Panc1 (cell line): ENCODE measurements at regions not wholly inside any gene's neighbourhood (a gene's known extent, or its start where the extent isn't known, plus 50 kb on each side); places are given as distances from the start of the nearest gene placed in this dataset.

Experiments used
- ATAC-seq: fragments of 200-7000 bp; cut with Tn5 transposase; 2 replicates; pipeline ENCODE4 v1.9.1; 2020; ENCODE audit warnings: mild to moderate bottlenecking, moderate library complexity
- BruUV-seq: library from RNA; stranded (reverse); fragments of 400-500 nt; replicated peaks from 2 replicates; lab custom pipeline; 2021; lab: Mats Ljungman, UMichigan
- CTCF ChIA-PET: fragments of 300-600 bp; sonication (Branson Sonifier 250); formaldehyde crosslinking; loops from one replicate; lab custom pipeline; 2022; ENCODE audit warnings: antibody characterized with exemption; lab: Charles Lee
- POLR2A ChIA-PET: fragments of 300-600 bp; sonication (Branson Sonifier 250); formaldehyde crosslinking; loops from one replicate; lab custom pipeline; 2022; ENCODE audit warnings: antibody characterized with exemption; lab: Charles Lee
- DNase-seq: peaks from one replicate; pipeline ENCODE4 v3.0.0-alpha.2; 2010; ENCODE audit warnings: low read depth, low spot score
- H3K27ac ChIP-seq: 2 replicates; pipeline ENCODE4 v1.5.1; 2011; ENCODE audit warnings: mild to moderate bottlenecking, low read length, inconsistent platforms
- H3K27me3 ChIP-seq: fragments of 200-500 bp; sonication (Bioruptor generic); 2 replicates; pipeline ENCODE4 v1.6.0; 2014; ENCODE audit warnings: low read length, inconsistent platforms; ENCODE audit not compliant: control insufficient read depth, insufficient read depth
- H3K36me3 ChIP-seq: fragments of 200-500 bp; sonication (Bioruptor generic); 2 replicates; pipeline ENCODE4 v1.5.1; 2014; ENCODE audit warnings: inconsistent platforms, mild to moderate bottlenecking, low read length, moderate library complexity; ENCODE audit not compliant: control insufficient read depth, insufficient read depth
- H3K4me1 ChIP-seq: 2 replicates; pipeline ENCODE4 v1.5.1; 2011; ENCODE audit warnings: inconsistent platforms, mild to moderate bottlenecking, low read length, moderate library complexity; ENCODE audit not compliant: control insufficient read depth, insufficient read depth
- H3K4me3 ChIP-seq, 2 experiments: 2 replicates each; pipeline ENCODE4 v1.5.1; 2011 to 2012; ENCODE audit warnings: low read depth in 2 of 2, low read length in 2 of 2, mild to moderate bottlenecking in 2 of 2, inconsistent platforms in 1 of 2, moderate library complexity in 1 of 2
- H3K9me3 ChIP-seq: fragments of 200-500 bp; sonication (Bioruptor generic); 2 replicates; pipeline ENCODE4 v1.5.1; 2014; ENCODE audit warnings: low read depth, mild to moderate bottlenecking, inconsistent platforms, low read length, moderate library complexity; ENCODE audit not compliant: control insufficient read depth, insufficient read depth
- CTCF ChIP-seq: fragments of 450-650 bp; IDR thresholded peaks from 2 replicates; pipeline ENCODE4 v1.5.1; 2017; ENCODE audit warnings: mild to moderate bottlenecking
- POLR2AphosphoS5 ChIP-seq: IDR thresholded peaks from 2 replicates; pipeline ENCODE4 v1.6.1; 2012; ENCODE audit warnings: mild to moderate bottlenecking, low read depth, low read length, moderate library complexity
- REST ChIP-seq, 2 experiments: IDR thresholded peaks; 2 replicates each; pipeline ENCODE4 v1.6.1; 2011 to 2012; ENCODE audit warnings: low read depth in 2 of 2, control low read depth in 1 of 2, low read length in 1 of 2, mild to moderate bottlenecking in 1 of 2, moderate library complexity in 1 of 2; ENCODE audit not compliant: insufficient read depth in 1 of 2
- SIN3A ChIP-seq: IDR thresholded peaks from 2 replicates; pipeline ENCODE4 v1.6.1; 2012; ENCODE audit warnings: low read depth, mild to moderate bottlenecking, low read length, moderate library complexity, borderline replicate concordance; ENCODE audit not compliant: insufficient read depth
- TCF7L2 ChIP-seq: IDR thresholded peaks from 2 replicates; pipeline ENCODE4 v1.6.1; 2011; ENCODE audit warnings: mild to moderate bottlenecking, low read depth, low read length, inconsistent platforms
- in situ Hi-C: cut with HindIII; loops from 2 replicates; pipeline ENCODE4 v1.10.0; 2016; ENCODE audit warnings: low sequenced_read_pairs, low pct_unique_long_range_greater_than_20kb
- intact Hi-C: fragments of 100-400 bp; cut with micrococcal nuclease; formaldehyde crosslinking; loops from one replicate; pipeline ENCODE4 v1.10.0; 2022; ENCODE audit not compliant: unreplicated experiment

- Histone ChIP-seq H3K27ac (no peak overlapping the region), H3K4me1 (peaks cover 2% of the 10 kb centered on the region; the same call in 1 of the 2 replicates), H3K36me3 (no peaks in the 10 kb centered on the region), H3K4me3 (no peak overlapping the region), H3K9me3 (no peaks in the 10 kb centered on the region), H3K27me3 (no peaks in the 10 kb centered on the region)
- DNase-seq: no peak
- BruUV-seq: no TSS peak
- TF ChIP-seq TCF7L2: no peak
- no peak for ATAC-seq
- in situ Hi-C loops: no loop called here
- ChIA-PET POLR2A (no interaction called here), CTCF (no interaction called here)
- intact Hi-C loops: no loop called here
These were observed 180.9 kb upstream of the ANKRD55 start for GRCh38 chr5:56414066-56414465.

GRCh38 chr5:56413546-56413945, 180.4 kb upstream of the ANKRD55 start:
- Histone ChIP-seq H3K4me3 (no peak overlapping the region), H3K4me1 (peaks cover 2% of the 10 kb centered on the region; the same call in 1 of the 2 replicates), H3K36me3 (no peaks in the 10 kb centered on the region), H3K9me3 (no peaks in the 10 kb centered on the region), H3K27me3 (no peaks in the 10 kb centered on the region), H3K27ac (no peak overlapping the region)
- BruUV-seq: no TSS peak
- ChIA-PET POLR2A (no interaction called here), CTCF (no interaction called here)
- ATAC-seq: no peak
- DNase-seq: no peak
- in situ Hi-C loops (no loop called here), intact Hi-C loops (no loop called here)
- TF ChIP-seq CTCF (no peak), TCF7L2 (no peak), REST (IDR thresholded peaks at IDR 0.05; ENCODE audit: insufficient read depth in 1 of 2, low read depth in 2 of 2, low read length in 1 of 2) (no peak), POLR2AphosphoS5 (no peak), SIN3A (no peak)

GRCh38 chr5:56412601-56413379, 179.7 kb upstream of the ANKRD55 start:
- TF ChIP-seq SIN3A (no peak), REST (IDR thresholded peaks at IDR 0.05; ENCODE audit: insufficient read depth in 1 of 2, low read depth in 2 of 2, low read length in 1 of 2) (no peak), POLR2AphosphoS5 (no peak)
- ChIA-PET CTCF (no interaction called here), POLR2A (interaction anchor here (0.6 kb wide), 2 partner anchors 220 to 278 kb away, joined by 3 read pairs; no protein-coding TSS in a partner anchor)
- Histone ChIP-seq H3K9me3 (no peaks in the 10 kb centered on the region), H3K27me3 (no peaks in the 10 kb centered on the region), H3K36me3 (no peaks in the 10 kb centered on the region), H3K27ac (no peak overlapping the region), H3K4me3 (no peak overlapping the region), H3K4me1 (peaks cover 2% of the 10 kb centered on the region; the same call in 1 of the 2 replicates)
- in situ Hi-C loops (no loop called here), intact Hi-C loops (no loop called here)
- DNase-seq (no peak), ATAC-seq (no peak)
- BruUV-seq: no TSS peak
